Peyer's patch (tissue), 4 donors: ENCODE measurements at regions not wholly inside any gene's neighbourhood (a gene's known extent, or its start where the extent isn't known, plus 50 kb on each side); places are given as distances from the start of the nearest gene placed in this dataset.

Experiments used
- CTCF ChIP-seq, 6 experiments: fragments of 450-650 bp in 4 of 6; fragments of 200-600 bp in 2 of 6; sonication (generic) in 1 of 6; IDR thresholded peaks; one replicate each; pipeline ENCODE4 v1.5.1; 2017 to 2019; ENCODE audit warnings: antibody characterized with exemption in 6 of 6, mild to moderate bottlenecking in 3 of 6, moderate library complexity in 1 of 6
- POLR2A ChIP-seq, 2 donors: fragments of 450-650 bp; IDR thresholded peaks; one replicate each; pipeline ENCODE4 v1.5.1; 2017; ENCODE audit warnings: antibody characterized with exemption in 2 of 2, mild to moderate bottlenecking in 2 of 2, moderate library complexity in 2 of 2

GRCh38 chr7:123367031-123367430 lies 167.3 kb upstream of the SLC13A1 start:
- no peak for TF ChIP-seq CTCF (IDR thresholded peaks at IDR 0.05)
- TF ChIP-seq POLR2A (IDR thresholded peaks at IDR 0.05) = no peak
